Naive B cell (primary cell): ENCODE measurements at regions not wholly inside any gene's neighbourhood (a gene's known extent, or its start where the extent isn't known, plus 50 kb on each side); places are given as distances from the start of the nearest gene placed in this dataset.

Experiments used
- ATAC-seq, 2 donors: fragments of 150-1000 bp; cut with Tn5 transposase; 2 replicates each; pipeline ENCODE4 v1.10.0; 2021; ENCODE audit warnings: low read depth in 2 of 2, mild to moderate bottlenecking in 2 of 2, moderate library complexity in 2 of 2
- DNase-seq: peaks from one replicate; pipeline ENCODE4 v3.0.0; 2022
- H3K27ac Mint-ChIP-seq, 6 donors: one replicate each; pipeline ENCODE4 v1.8.0; 2020 to 2022; ENCODE audit warnings: mild to moderate bottlenecking in 6 of 6, mixed read lengths in 6 of 6, moderate library complexity in 5 of 6, inconsistent platforms in 2 of 6
- H3K27me3 Mint-ChIP-seq, 3 donors: one replicate each; pipeline ENCODE4 v1.8.0; 2021 to 2022; ENCODE audit warnings: mixed read lengths in 3 of 3, mild to moderate bottlenecking in 1 of 3
- H3K36me3 Mint-ChIP-seq, 2 donors: one replicate each; pipeline ENCODE4 v1.8.0; 2020 to 2022; ENCODE audit warnings: mixed read lengths in 2 of 2, inconsistent platforms in 1 of 2, mild to moderate bottlenecking in 1 of 2
- H3K4me1 Mint-ChIP-seq, 3 donors: one replicate each; pipeline ENCODE4 v1.8.0; 2020 to 2022; ENCODE audit warnings: mixed read lengths in 3 of 3, inconsistent platforms in 1 of 3, mild to moderate bottlenecking in 1 of 3, moderate library complexity in 1 of 3
- H3K4me3 Mint-ChIP-seq, 8 donors: one replicate each; pipeline ENCODE4 v1.8.0; 2020 to 2022; ENCODE audit warnings: mild to moderate bottlenecking in 8 of 8, mixed read lengths in 8 of 8, moderate library complexity in 8 of 8, inconsistent platforms in 2 of 8
- H3K9me3 Mint-ChIP-seq, 7 donors: one replicate each; pipeline ENCODE4 v1.8.0; 2020 to 2022; ENCODE audit warnings: mixed read lengths in 7 of 7, mild to moderate bottlenecking in 5 of 7, inconsistent platforms in 2 of 7, moderate library complexity in 1 of 7

- Mint-ChIP-seq H3K4me3 (no peak overlapping the region), H3K36me3 (peaks cover 0 to 10% of the 10 kb centered on the region in 2 donors), H3K9me3 (peaks cover 0 to 7% (median 0%) of the 10 kb centered on the region in 7 donors), H3K27ac (no peak overlapping the region), H3K27me3 (peaks cover 26 to 40% (median 34%) of the 10 kb centered on the region in 3 donors), H3K4me1 (peaks cover 0 to 7% (median 0%) of the 10 kb centered on the region in 3 donors)
- DNase-seq, result no peak
- no peak for ATAC-seq
These were observed 128.7 kb upstream of the MYO16 start for GRCh38 chr13:108500711-108501110.

- Mint-ChIP-seq H3K4me3 (no peak overlapping the region), H3K4me1 (no peaks in the 10 kb centered on the region), H3K27me3 (no peaks in the 10 kb centered on the region), H3K9me3 (peaks cover 0 to 25% (median 9%) of the 10 kb centered on the region in 7 donors), H3K36me3 (no peaks in the 10 kb centered on the region), H3K27ac (no peak overlapping the region)
- DNase-seq (no peak), ATAC-seq (no peak)
These were observed 121.1 kb upstream of the MYO16 start for GRCh38 chr13:108508263-108508662.

- peaks cover 0 to under 1% (median 0%) of the 10 kb centered on the region in 3 donors for H3K27me3 Mint-ChIP-seq
- H3K9me3 Mint-ChIP-seq, result peaks cover 0 to 10% (median 5%) of the 10 kb centered on the region in 7 donors
- H3K27ac Mint-ChIP-seq, result peak overlapping the region in 1 of 6 donors; percentile 26
- no peaks in the 10 kb centered on the region for H3K36me3 Mint-ChIP-seq
- DNase-seq (no peak), ATAC-seq (no peak)
- H3K4me1 Mint-ChIP-seq, result no peaks in the 10 kb centered on the region
- no peak overlapping the region for H3K4me3 Mint-ChIP-seq
These were observed 103.6 kb upstream of the MYO16 start for GRCh38 chr13:108525827-108526226.

- ATAC-seq, result no peak
- Mint-ChIP-seq H3K4me1 (no peaks in the 10 kb centered on the region), H3K36me3 (no peaks in the 10 kb centered on the region), H3K4me3 (no peak overlapping the region), H3K27me3 (peaks cover 0 to 5% (median 0%) of the 10 kb centered on the region in 3 donors), H3K9me3 (peaks cover 0 to 10% (median 7%) of the 10 kb centered on the region in 7 donors), H3K27ac (no peak overlapping the region)
- no peak for DNase-seq
These were observed 103.1 kb upstream of the MYO16 start for GRCh38 chr13:108526286-108526685.

GRCh38 chr13:108527844-108528243, 101.6 kb upstream of the MYO16 start:
- DNase-seq, result no peak
- Mint-ChIP-seq H3K27me3 (peaks cover 0 to 9% (median 0%) of the 10 kb centered on the region in 3 donors), H3K9me3 (peaks cover 0 to 16% (median 6%) of the 10 kb centered on the region in 7 donors), H3K36me3 (no peaks in the 10 kb centered on the region), H3K4me1 (no peaks in the 10 kb centered on the region), H3K27ac (no peak overlapping the region), H3K4me3 (no peak overlapping the region)
- ATAC-seq, result no peak

GRCh38 chr13:108528303-108528702, 101.1 kb upstream of the MYO16 start:
- ATAC-seq, result no peak
- Mint-ChIP-seq H3K4me3 (no peak overlapping the region), H3K4me1 (no peaks in the 10 kb centered on the region), H3K27ac (no peak overlapping the region), H3K36me3 (no peaks in the 10 kb centered on the region), H3K9me3 (peaks cover 0 to 16% (median 4%) of the 10 kb centered on the region in 7 donors), H3K27me3 (peaks cover 0 to 9% (median 0%) of the 10 kb centered on the region in 3 donors)
- DNase-seq, result no peak

- Mint-ChIP-seq H3K27me3 (peaks cover 0 to 9% (median 4%) of the 10 kb centered on the region in 3 donors), H3K9me3 (peaks cover 0 to 20% (median 3%) of the 10 kb centered on the region in 7 donors), H3K36me3 (no peaks in the 10 kb centered on the region), H3K27ac (no peak overlapping the region), H3K4me3 (no peak overlapping the region), H3K4me1 (no peaks in the 10 kb centered on the region)
- DNase-seq (no peak), ATAC-seq (no peak)
These were observed 95.6 kb upstream of the MYO16 start for GRCh38 chr13:108533842-108534241.

- no peak overlapping the region for H3K27ac Mint-ChIP-seq
- no peak overlapping the region for H3K4me3 Mint-ChIP-seq
- H3K27me3 Mint-ChIP-seq, result peaks cover 0 to 9% (median 4%) of the 10 kb centered on the region in 3 donors
- no peak for ATAC-seq
- H3K4me1 Mint-ChIP-seq, result no peaks in the 10 kb centered on the region
- DNase-seq, result no peak
- peaks cover 0 to 20% (median 3%) of the 10 kb centered on the region in 7 donors for H3K9me3 Mint-ChIP-seq
- H3K36me3 Mint-ChIP-seq, result no peaks in the 10 kb centered on the region
These were observed 94.7 kb upstream of the MYO16 start for GRCh38 chr13:108534728-108535127.

GRCh38 chr13:108549934-108550333, 79.5 kb upstream of the MYO16 start:
- Mint-ChIP-seq H3K4me3 (no peak overlapping the region), H3K36me3 (no peaks in the 10 kb centered on the region), H3K27me3 (no peaks in the 10 kb centered on the region), H3K27ac (no peak overlapping the region), H3K4me1 (no peaks in the 10 kb centered on the region), H3K9me3 (peaks cover 0 to 18% (median 4%) of the 10 kb centered on the region in 7 donors)
- DNase-seq (no peak), ATAC-seq (no peak)

- no peaks in the 10 kb centered on the region for H3K4me1 Mint-ChIP-seq
- ATAC-seq (no peak), DNase-seq (no peak)
- no peaks in the 10 kb centered on the region for H3K36me3 Mint-ChIP-seq
- H3K27ac Mint-ChIP-seq, result no peak overlapping the region
- no peaks in the 10 kb centered on the region for H3K27me3 Mint-ChIP-seq
- H3K9me3 Mint-ChIP-seq, result peaks cover 0 to 18% (median 4%) of the 10 kb centered on the region in 7 donors
- no peak overlapping the region for H3K4me3 Mint-ChIP-seq
These were observed 77.7 kb upstream of the MYO16 start for GRCh38 chr13:108551674-108552073.

- H3K27ac Mint-ChIP-seq, result no peak overlapping the region
- peaks cover 0 to 8% (median 0%) of the 10 kb centered on the region in 7 donors for H3K9me3 Mint-ChIP-seq
- H3K4me1 Mint-ChIP-seq, result no peaks in the 10 kb centered on the region
- DNase-seq (no peak), ATAC-seq (no peak)
- no peak overlapping the region for H3K4me3 Mint-ChIP-seq
- H3K27me3 Mint-ChIP-seq, result no peaks in the 10 kb centered on the region
- H3K36me3 Mint-ChIP-seq, result no peaks in the 10 kb centered on the region
These were observed 70.9 kb upstream of the MYO16 start for GRCh38 chr13:108558489-108558888.

GRCh38 chr13:108560093-108560492, 69.3 kb upstream of the MYO16 start:
- H3K4me3 Mint-ChIP-seq, result no peak overlapping the region
- no peaks in the 10 kb centered on the region for H3K4me1 Mint-ChIP-seq
- H3K27ac Mint-ChIP-seq, result no peak overlapping the region
- peaks cover 0 to 4% (median 0%) of the 10 kb centered on the region in 7 donors for H3K9me3 Mint-ChIP-seq
- H3K27me3 Mint-ChIP-seq, result no peaks in the 10 kb centered on the region
- H3K36me3 Mint-ChIP-seq, result no peaks in the 10 kb centered on the region
- no peak for DNase-seq
- ATAC-seq, result no peak

- Mint-ChIP-seq H3K4me3 (no peak overlapping the region), H3K4me1 (no peaks in the 10 kb centered on the region), H3K36me3 (no peaks in the 10 kb centered on the region), H3K27me3 (no peaks in the 10 kb centered on the region), H3K9me3 (peaks cover 0 to 4% (median 0%) of the 10 kb centered on the region in 7 donors), H3K27ac (no peak overlapping the region)
- DNase-seq (no peak), ATAC-seq (no peak)
These were observed 68.3 kb upstream of the MYO16 start for GRCh38 chr13:108561149-108561548.

- Mint-ChIP-seq H3K27me3 (no peaks in the 10 kb centered on the region), H3K36me3 (no peaks in the 10 kb centered on the region), H3K4me1 (no peaks in the 10 kb centered on the region), H3K9me3 (no peaks in the 10 kb centered on the region), H3K4me3 (no peak overlapping the region), H3K27ac (no peak overlapping the region)
- no peak for DNase-seq
- ATAC-seq, result no peak
These were observed 62.8 kb upstream of the MYO16 start for GRCh38 chr13:108566413-108567170.
